Stimulated activated CD8-positive, alpha-beta memory T cell treated with anti-CD3 and anti-CD28 coated beads, Interleukin-12 subunit alpha, Interleukin-12 subunit beta, amount 100 ng/mL, for 4 hours (primary cell): ENCODE measurements at regions not wholly inside any gene's neighbourhood (a gene's known extent, or its start where the extent isn't known, plus 50 kb on each side); places are given as distances from the start of the nearest gene placed in this dataset.

ENCODE experiments used
- DNase-seq: peaks from one replicate; pipeline ENCODE4 v3.0.0-alpha.2; 2020; ENCODE audit warnings: low read depth

DNA sequence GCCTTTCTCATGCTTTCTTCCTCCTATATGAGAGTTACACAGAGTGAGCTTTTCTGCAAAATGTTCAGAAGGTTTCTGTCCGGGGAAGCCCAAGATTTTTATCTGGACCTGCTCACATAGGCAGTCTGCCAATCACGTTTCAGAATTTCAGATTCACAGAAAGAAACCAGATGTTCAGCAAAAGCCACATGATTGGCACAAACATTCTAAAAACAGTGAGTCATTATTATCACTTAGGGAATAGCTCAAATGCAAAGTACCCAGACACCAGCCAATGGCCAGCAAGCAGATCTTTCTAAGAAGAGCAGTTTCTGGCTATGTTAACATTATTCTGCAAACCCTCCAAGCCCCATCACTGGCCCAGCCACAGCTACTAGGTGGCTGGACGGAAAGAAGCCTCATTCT lies 1558.5 kb upstream of the TMEM132C start:
- DNase-seq: no peak

DNA sequence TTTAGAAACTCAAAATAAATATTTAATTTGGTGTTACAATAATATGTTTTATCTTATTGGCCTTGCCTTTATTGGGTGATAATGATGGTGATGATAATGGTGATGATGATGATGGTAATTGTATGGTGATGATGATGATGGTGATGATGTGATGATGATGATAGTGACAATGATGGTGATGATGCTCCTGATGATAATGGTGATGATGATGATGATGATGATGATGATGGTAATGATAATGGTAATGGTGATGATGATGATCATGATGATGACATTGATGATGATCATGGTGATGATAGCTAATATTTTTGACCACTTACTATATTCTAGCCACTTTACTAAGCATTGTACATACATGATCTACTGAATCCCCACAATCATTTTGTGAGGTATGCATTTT lies 1548.6 kb upstream of the TMEM132C start:
- DNase-seq: no peak

DNA sequence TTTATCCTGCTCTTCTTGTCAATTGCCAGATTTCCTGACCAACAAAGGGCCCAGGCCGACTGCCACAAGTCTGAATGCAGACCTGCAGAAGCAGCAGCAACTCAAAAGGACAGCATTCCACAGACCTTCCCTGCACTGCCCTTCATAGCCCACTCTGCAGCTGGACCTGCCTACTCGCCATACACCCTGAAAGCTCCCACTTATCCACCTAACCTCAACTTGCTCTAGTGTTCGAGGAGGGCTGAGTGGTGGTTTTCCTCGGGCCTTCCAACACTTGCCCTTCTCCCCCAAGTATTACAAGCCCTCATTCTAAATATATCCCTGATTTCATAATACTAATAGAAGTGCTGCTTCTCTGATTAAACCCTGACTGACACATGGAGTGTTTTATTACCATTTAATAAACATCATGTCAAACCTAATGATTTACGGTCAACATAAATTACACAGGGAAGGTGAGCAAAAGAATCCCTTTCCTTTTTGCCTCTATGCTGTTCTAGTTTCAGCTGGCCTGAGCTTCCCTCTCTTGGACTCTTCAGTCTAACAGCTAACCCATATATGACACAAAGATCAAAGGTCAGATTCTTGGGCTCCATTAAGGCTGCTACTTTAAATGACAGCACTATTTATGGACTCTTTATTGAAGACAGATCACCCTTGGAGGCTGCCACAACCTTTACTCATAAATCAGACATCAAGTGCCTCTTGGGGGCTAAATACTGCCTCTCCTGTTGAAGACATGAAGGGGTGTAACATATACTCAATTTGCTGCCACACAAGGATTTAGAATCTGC lies 1546.9 kb upstream of the TMEM132C start:
- DNase-seq: no peak

DNA sequence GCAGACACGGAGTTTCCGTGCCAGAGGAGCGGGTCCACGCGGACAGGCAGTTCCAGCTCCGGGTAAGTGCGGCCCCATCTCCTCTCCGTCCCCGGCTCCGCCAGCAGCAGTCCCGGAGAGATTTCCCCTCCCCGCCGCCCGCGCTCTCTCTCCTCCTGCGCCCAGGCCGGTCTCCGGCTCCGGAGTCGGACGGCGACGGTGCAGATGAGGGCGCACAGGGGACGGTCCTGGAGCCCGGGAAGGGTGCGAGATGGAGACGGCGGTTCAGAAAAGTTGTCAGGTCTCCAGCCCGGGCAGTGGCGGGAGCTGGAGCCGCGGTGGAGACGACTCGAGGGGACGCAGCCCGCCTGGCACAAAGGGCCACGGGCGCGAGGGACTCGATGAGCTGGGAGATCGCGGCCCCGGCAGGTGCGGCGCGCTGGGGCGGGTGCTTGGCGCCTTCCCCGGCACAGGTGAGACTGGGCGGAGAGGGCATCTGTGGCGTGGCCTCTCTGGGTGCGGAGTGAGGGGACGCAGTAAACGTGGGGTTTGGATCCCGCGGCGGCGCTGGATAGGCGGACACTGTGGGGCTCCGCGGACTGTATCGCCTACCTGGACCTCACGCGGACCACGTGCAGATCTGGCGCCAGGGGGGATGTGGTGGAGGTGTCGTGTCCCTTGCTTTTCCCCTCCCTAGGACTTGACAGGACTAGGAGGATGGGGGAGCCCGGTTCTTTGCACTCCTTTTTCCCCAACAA lies 1540.3 kb upstream of the TMEM132C start:
- DNase-seq: no peak

DNA sequence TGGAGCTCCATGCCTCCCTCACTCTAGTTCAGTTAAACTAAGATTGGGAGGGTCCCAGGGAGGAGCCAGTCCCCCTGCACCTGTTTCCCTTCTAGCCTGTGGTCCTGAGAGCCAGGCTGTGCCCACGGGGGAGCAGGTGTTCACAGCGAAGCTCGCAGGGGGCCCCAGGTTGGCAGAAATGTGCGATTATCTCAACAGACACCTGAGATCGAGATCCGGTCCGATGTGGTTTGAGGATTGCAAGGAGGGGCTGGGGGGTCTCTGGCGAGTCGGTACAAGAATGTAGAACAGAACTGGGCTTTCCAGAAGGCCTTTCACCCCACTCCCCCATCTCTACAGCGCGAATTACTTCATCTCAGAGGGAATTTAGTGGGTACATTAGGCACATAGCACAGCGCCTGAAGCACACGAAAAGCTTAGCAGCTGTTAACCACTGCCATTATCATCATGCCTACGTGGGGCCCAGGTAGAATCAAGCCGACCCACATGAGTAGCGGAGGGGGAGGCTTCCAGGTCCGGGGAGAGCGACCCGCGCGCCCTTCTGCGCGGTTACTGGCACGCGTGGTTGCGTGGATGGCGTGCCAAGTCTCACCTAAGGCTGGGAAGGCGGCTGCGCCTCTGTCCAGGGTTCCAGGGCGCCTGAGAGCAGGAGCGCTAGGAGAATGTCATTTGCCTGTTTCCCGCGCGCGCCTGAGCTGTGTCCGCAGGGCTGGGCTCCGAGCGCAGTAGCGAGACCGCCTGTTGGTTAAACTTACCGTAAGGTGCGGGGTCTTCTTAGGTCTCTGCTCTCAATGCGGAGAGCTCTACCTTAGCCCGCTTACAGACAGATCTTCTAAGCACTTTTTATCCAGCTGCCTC lies 1539.5 kb upstream of the TMEM132C start:
- no peak for DNase-seq

DNA sequence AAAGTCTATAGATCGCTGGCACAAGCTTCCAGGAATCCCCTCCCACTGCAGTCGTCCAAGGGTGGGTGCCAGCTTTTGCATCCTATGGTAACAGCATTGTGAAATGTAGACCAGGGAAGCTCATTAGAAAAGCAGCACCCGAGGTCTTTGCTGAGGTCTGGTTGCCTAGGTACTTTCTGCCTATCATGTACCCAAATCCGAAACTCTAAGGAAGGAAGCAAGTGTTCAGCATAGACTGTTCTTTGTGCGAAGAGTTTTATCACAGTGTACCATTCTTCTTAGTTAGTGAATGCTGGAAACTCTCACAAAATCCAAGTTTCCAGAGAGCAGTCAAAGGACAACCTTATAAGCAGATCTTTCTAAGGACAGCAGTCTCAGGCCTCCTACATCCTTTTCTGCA lies 1532.7 kb upstream of the TMEM132C start:
- no peak for DNase-seq

DNA sequence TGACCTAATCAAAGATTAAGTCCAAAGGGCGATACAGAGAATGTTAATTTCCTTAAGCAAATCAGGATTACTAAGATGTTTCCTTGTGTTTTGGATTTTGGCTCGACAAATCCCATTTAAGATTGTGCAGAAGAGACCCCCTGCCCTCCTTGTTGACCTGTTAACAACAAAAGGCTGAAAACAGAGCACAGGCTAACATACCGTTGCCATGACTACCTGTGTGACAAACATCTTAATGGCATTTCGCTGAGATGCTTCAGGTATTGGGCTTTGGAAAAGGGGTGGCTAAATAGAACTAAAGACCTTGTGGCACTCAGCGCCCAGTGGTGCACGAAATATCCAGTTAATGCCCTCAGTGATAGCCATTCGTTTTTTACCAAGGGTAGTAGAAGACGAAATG lies 1532.3 kb upstream of the TMEM132C start:
- no peak for DNase-seq

DNA sequence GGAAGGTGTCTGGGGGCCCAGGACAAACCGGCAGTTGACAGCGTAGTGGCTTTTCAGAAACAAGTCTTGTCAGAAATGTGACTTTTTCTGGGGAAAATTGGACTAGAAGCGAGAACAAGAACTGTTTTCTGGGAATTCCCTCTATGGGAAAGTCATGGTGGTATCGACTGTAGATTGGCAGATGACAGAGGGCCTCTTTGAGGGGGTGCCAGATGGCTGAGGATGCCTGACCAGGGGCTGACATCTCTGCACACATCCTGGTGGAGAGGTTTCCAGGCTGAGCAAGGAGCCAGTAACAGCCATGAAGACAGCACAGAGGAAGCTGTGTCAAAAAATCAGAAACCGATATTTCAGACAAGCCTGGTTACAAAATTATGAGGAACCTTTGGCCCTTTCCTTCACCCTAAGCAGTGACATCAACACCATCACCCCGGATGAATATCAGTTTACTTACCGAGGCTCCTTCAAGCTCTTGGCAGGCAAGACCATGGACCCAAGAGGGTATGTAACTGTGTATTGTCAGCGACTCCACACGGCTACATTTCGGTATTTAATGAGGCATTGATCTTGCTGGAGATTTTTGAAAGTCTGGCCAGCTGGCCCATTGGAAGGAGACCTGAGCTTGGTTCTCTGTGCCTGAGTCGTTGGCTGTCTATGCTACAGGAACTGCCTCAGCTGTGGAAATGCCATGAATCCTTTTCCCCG lies 1525.3 kb upstream of the TMEM132C start:
- DNase-seq: no peak

DNA sequence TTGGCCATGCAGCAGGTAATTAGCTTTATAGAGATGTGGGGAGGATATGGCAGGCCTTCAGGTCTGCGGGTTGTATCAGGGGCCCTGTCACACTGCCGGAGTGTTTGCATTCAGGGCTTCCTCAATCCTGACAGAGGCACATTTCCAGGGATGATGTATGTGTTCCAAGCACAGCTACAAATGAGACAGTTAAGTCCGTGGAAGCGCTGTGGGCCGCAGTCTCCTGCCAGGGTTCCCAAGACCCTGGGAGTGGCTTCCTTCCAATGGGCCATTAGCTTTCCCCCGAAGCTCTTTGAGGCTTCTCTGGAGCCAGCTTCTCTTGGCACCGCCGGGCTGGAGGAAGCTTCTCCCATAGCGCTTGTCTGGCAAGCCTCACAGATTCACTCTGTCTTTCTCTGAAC lies 1524.7 kb upstream of the TMEM132C start:
- DNase-seq: no peak

DNA sequence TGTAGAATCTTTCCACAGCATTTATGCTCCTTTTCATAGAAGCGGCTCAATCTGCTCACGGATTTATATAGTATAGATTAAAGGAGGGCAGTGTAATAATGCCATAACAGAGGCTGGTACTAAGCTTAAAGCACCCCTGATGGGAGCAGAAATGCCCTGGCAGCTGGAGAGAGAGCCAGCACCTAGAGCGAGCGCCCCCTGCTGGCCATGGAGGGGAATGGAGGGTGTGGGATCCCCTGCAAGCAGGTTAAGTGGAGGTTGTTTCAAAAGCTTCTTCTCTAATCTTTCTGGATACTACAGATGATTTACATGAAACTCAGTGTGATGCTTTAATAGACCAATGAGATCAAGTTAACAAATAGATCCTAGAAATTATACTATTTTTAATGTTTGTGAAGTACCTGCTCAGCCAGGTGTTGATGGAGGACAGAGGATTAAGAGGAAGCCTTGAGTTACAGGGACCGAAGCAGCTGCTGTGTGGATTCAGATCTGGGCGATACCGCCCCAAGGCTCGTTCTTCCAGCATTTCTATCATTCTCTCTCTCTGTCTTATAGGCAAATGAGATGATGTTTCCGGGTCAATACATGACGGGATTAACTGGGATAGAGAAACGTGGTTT lies 1519.3 kb upstream of the TMEM132C start:
- peak; percentile 12 for DNase-seq

DNA sequence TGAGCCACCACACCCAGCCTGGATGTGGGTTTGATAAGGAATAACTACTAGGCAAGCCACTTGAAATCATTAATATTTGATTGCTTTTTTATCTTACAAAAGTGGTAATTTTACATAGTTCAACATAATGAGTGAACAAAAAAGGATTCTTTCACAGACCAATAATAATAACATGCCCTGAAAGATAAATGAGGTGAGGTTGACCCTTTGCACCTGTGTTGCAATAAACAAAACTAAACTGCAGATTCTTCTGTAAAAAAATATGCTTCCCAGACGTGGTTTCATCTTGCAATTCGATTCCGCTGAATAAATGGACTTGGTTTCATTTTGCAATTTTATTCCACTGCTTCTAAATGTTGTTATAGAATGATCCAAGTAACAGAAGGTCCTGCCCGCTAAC lies 1514.9 kb upstream of the TMEM132C start:
- no peak for DNase-seq

DNA sequence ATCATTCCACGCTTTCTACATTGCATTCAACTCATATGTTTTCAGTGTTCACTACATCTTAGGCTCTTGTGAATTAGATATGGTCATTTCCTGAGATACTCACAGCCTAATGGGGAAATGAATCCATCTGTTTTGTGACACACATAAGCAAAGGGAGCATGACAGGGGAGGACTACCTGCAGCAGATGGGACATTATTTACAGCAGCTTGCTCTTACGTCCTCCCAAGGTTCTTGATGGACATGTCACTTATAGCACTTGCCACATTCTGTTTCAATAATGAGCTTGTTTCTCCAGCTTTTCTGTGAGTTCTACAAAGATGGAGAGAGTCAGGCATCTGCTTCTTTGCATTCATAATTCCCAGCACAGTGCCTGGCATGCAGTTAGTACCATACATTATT lies 1509.6 kb upstream of the TMEM132C start:
- no peak for DNase-seq

DNA sequence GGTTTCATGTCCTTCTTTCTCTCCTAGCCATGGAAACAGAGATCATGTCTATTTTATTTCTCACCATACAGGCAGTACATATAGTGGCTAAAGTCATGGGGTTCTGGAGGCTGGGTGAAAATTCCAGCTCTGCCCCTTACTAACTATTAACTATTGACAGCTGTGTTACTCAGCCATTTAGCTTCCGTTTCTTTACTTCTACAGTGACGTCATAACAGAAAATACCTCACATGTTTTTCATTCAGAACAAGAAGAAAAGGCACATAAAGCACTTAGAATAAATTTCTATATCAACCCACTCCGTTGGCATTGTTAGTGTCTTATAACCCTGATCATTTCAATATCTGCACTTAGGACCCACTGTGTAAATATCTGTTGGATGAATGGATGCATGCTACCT lies 1506.9 kb upstream of the TMEM132C start:
- no peak for DNase-seq

DNA sequence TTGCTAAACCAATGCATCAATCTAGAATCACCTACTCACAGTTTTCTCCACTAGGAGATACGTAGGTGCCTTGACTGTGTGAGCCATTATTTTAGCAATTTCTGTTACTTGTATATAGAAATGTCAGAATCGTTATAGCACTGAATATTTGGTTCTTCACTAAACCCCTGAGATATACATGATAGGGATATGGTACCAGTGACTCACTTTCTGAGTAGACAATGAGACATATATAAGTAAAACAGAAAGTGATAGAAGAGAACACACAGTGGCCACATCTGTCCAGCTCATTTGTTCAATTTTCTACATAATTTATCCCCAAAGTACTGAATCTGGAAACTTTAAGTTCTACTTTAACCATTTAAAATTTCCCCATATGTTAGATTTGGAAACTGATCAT lies 1505.5 kb upstream of the TMEM132C start:
- no peak for DNase-seq

DNA sequence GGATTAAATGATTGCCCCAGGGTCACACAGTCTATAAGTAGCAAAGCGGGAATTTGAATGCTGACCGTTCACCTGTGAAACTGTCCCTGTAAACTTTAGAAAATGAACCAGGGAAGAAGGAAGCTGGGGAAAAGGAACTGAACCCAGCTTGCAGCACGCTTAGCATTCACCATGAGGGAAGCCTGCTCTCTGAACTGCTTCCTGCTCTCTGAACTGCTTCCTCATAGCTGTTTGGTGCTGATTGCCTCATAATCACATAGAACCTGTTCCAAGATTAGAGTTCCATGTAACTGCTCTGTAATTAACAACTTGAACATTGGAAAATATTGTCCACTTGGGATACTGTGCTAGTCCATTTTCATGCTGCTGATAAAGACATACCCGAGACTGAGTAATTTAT lies 1504.8 kb upstream of the TMEM132C start:
- no peak for DNase-seq

DNA sequence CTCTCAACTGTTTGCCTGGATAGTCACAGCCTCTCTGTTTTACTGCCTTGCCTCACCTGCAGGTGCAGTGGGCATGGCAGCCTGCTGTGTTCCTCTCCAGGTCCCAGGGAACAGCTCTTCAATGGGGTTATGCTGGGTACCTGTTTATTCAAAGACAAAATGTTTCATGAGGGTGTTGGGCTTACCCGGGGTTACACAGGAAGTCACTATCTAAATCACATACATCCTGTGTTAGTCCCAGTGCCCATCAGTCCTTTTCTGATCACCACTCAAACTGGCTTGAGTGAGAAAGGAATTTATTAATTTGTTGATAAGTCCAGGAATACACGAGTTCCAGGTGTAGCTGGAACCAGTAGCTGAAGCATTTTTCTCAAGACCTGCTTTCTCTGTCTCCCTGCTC lies 1503.6 kb upstream of the TMEM132C start:
- DNase-seq: no peak

DNA sequence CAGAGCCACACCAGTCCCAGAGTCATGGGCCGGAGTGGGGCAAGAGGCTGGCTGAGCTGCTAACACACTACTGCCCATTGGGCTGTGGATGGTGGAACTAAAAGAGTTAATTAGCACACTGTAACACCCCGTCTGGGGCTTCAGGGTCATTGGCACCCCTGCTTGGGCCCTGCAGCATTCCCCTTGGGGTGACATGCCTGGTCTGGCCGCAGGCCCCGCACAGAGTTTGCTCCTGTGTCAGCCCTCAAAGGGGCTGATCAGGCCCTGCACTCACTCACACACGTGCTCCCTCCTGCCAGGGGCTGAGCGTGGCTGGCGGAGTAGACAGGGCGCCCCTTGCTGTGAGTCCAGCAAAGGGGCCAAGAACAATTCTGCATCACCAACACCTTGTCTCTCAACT lies 1499.6 kb upstream of the TMEM132C start:
- no peak for DNase-seq

DNA sequence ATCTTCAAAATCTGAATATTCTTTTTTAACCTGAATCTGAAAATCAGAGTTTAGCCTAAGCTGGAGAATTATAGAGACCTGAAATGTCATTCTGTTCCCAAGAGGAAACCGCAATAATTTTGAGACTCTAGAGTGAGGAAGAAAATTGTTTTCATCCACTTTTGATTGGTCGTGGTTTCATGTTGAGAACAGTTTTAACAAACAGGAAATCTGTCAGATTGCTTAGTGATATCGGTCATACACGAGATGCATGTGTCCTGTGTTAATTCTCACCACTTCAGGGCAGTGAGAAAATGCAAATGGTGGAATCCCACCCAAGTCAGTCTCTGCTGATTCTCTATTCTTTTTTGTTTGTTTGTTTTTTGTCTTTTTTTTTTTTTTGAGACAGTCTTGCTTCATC lies 1498.5 kb upstream of the TMEM132C start:
- no peak for DNase-seq

DNA sequence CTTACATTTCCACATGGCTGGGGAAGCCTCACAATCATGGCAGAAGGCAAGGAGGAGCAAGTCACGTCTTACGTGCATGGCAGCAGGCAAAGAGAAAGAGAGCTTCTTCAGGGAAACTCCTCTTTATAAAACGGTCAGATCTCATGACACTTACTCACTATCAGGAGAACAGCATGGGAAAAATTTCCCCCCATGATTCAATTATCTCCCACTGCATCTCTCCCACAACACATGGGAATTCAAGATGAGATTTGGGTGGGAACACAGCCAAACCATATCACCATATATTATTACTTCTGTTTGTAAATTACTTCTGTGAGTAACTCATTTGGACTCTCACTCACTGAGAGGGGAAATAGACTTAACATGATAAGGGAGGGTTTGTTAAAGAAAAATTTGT lies 1496.8 kb upstream of the TMEM132C start:
- no peak for DNase-seq

DNA sequence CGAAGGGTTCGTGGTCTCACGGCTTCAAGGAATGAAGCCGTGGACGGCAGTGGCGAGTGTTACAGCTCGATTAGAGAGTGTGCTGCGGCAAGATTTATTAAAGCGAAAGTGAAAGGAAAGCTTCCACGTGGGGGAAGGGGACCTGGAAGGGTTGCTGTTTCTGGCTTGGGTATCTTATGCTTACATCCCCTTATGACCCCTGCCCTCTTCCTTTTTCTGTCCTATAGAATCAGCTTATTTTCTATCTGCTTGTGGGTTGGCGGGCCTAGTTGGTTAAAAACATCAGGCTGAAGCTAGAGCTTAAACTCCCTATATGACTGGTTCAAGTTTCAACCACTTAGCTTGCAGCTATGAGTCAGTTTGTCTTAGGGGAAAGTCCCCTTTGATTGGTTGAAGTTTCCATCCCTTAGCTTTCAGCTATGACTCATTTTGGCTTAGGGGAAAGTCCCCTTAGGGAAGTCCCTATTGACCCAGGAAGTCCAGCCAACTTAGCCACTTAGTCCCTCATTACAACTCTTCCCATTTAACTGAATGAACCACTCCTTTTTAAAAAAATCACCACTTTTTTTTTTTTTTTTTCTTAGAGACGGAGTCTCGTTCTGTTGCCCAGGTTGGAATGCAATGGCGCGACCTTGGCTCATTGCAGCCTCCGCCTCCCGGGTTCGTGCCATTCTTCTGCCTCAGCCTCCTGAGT lies 1494.7 kb upstream of the TMEM132C start:
- DNase-seq: no peak

DNA sequence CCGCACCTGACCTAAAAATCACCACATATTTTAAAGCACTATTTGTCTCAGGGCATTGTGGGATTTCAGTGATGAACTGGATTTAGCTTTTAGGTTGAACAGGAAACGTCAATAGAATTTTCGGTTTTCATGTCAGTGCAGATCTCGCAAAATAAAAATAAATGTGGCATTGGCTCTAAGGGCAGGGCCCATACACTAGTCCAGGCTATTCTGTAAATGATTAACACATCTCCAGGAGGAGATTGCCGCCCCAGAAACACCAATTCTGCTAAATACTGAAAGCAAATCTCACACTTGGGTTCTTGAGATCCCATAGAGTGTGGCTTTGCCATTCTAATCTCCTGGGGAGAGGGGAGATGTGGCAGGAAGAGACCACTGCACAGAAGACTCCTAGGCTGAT lies 1494.0 kb upstream of the TMEM132C start:
- DNase-seq: no peak
